Epithelial cell of proximal tubule (primary cell): ENCODE measurements at regions not wholly inside any gene's neighbourhood (a gene's known extent, or its start where the extent isn't known, plus 50 kb on each side); places are given as distances from the start of the nearest gene placed in this dataset.

Experiments used
- DNase-seq: peaks from one replicate; pipeline ENCODE4 v3.0.0-alpha.2; 2011; ENCODE audit warnings: low read depth
- H3K4me3 ChIP-seq: 2 replicates; pipeline ENCODE4 v1.5.1; 2011; ENCODE audit warnings: low read depth, mild to moderate bottlenecking, low read length
- CTCF ChIP-seq: conservative IDR thresholded peaks from 2 replicates; pipeline ENCODE4 v1.5.1; 2012; ENCODE audit warnings: low read depth, mild to moderate bottlenecking, low read length

GRCh38 chr3:177735431-177735830 is 538.1 kb upstream of the TBL1XR1 start:
- TF ChIP-seq CTCF: no peak
- no peak for DNase-seq

GRCh38 chr3:177739461-177739860 is 542.2 kb upstream of the TBL1XR1 start:
- no peak for TF ChIP-seq CTCF
- no peak overlapping the region for H3K4me3 ChIP-seq
- no peak for DNase-seq

More at GRCh38 chr3:177735431-177735830, 538.1 kb upstream of the TBL1XR1 start:
- no peak overlapping the region for H3K4me3 ChIP-seq

DNA sequence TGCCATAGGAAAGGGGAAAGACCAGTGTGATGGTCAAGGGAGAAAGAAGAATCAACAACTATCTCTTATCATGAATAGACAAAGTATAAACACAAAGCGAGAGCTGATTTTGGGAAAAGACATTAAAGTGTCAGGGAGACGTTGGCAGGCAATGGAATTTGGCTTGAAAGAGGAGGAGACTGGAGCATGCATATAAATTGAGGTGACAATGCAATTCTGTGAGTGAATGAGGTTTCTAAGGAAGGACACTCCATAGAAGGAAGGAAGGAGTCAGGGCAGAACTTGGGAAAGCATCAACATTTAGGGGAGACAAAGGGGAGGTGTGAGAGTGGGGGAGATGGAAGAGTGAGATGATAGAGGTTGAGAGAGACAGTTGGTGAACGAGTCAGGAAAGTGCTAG is 543.0 kb upstream of the TBL1XR1 start:
- TF ChIP-seq CTCF: no peak
- no peak for DNase-seq
- no peak overlapping the region for H3K4me3 ChIP-seq

DNA sequence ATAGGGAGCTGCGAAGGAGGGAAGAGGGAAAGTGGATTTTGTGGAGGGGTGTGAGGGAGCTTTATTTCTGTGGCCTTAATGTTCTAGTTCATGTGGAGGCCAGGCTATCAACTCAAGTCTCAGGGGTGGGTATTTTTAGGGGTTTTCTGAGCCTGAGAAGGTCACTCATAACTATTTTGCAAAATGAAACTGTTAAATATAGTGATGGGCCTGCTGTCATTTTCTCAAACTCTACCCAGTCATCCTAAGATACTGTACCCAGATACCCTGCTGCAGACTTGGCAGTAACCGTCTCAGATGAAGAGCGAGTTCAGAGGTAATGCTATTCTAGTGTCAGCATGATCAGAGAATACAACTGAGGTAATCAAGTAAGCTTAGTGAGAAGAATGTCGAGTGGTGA is 545.0 kb upstream of the TBL1XR1 start:
- no peak for DNase-seq
- no peak overlapping the region for H3K4me3 ChIP-seq
- TF ChIP-seq CTCF: no peak

DNA sequence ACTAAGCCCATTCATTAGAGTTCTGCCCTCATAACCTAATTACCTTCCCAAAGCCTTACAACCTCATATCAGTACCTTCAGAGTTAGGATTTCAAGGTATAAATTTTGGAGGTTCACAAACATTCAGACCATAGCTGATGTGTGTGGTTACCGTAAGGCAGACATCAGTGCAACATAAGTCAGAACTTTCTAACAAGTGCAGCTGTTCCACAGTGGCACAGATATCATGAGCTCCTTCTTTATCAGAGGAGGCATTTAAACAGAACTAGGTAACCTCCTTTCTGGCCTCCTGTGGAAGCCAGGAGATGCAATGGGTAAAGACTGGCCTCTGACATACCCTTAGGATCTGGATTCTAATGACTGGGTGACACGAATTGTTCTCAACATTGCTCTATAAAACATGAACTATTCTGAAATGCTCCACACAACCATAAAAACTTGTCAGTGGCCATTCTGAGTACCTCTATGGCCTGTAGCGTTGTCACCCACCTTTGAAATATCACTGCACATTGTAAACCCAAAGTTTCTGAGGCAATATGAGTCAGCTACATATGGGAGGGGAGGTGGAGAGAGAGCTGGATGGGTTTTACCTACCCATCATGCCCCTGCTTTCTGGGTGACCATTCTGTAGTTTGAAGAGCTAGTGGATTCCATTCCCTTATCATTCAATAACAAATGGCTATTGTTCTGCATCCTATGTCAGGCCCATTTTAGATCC is 546.0 kb upstream of the TBL1XR1 start:
- TF ChIP-seq CTCF: no peak
- H3K4me3 ChIP-seq: no peak overlapping the region
- no peak for DNase-seq

DNA sequence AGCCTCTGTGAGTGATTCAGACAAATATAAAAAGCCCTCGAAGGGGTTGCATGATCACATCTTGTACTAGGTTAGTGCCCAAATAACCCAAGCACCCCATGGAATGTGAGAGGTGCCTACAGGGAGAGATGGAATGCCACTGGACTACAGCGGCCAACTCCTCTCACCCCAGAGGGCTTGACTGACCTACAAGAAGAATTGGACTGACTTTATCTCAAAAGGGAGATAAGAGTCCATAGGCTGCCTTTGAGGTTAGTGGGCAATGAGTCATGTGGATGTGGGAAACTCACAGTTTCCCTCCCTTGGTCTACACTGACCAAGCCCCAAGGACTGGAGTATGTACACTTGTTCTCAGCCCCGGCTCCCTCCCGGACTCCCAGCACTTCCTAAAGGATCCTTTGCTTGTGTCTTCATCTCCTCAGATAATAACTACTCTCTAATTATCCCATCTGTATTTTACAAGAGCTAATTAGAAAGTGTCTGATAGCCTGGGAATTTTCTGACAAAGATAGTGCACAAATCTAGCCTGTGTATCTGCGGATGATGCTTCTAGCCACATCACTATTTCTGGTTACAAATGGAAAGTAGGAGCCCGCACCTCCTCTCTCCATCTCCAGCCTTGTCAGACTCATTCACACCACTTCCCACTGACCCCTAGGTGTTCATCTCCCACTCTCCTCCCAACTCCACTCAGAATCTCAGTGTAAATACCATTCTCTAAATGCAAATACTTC is 547.8 kb upstream of the TBL1XR1 start:
- DNase-seq: no peak
- H3K4me3 ChIP-seq: no peak overlapping the region
- no peak for TF ChIP-seq CTCF

- no peak for DNase-seq
- H3K4me3 ChIP-seq: no peak overlapping the region
- no peak for TF ChIP-seq CTCF
These were observed 548.3 kb upstream of the TBL1XR1 start for GRCh38 chr3:177745607-177746005.
